ENCODE measurements at regions not wholly inside any gene's neighbourhood (a gene's known extent, or its start where the extent isn't known, plus 50 kb on each side); places are given as distances from the start of the nearest gene placed in this dataset.

DNA sequence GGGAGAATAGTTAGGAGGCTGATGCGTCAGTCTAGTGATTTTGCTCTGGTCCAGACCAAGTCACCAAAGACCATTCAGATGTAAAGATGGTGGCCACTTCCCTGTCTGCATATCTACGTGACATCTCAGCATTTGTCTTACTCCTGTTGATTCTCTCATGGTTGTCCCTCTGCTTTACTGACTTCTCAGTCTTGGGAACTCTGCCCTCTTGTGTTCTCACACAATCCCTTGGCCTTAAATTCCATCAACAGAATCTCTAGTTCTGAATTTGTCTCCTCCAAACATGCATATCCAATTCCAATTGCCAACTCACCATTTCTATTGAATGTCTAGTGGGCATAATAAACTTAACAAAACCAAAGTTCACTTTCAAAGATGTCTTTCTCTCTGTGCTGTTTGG is 147.8 kb downstream of the SLC24A2 start:
- H3K9ac ChIP-seq (ENCODE audit: low read length) = no peak overlapping the region
- H3K4me3 ChIP-seq (ENCODE audit: low read length) = no peak overlapping the region
- H3K4me2 ChIP-seq (ENCODE audit: low read length) = no peak overlapping the region
- no peaks in the 10 kb centered on the region for H3K27me3 ChIP-seq (ENCODE audit: insufficient read depth, low read length, poor library complexity)
- H3K23ac ChIP-seq (ENCODE audit: low read length) = no peak overlapping the region
- DNase-seq = peak; percentile 59
- no peak overlapping the region for H3K27ac ChIP-seq (ENCODE audit: low read depth, low read length)
- H3K4ac ChIP-seq (ENCODE audit: low read depth, low read length) = no peak overlapping the region
- no peaks in the 10 kb centered on the region for H3K4me1 ChIP-seq (ENCODE audit: control insufficient read depth, low read depth, low read length)
- no peaks in the 10 kb centered on the region for H3K79me2 ChIP-seq (ENCODE audit: control insufficient read depth, insufficient read depth, low read length)
- H2BK5ac ChIP-seq (ENCODE audit: low read length) = no peak overlapping the region
- H2BK120ac ChIP-seq (ENCODE audit: low read depth, low read length) = no peak overlapping the region
- no CpG with 5 or more reads among the region's 2 CpGs for WGBS (ENCODE audit: extremely low coverage, insufficient coverage, low lambda C conversion rate)
- no peak overlapping the region for H2AK5ac ChIP-seq (ENCODE audit: low read length)
- H3K56ac ChIP-seq (ENCODE audit: low read length) = no peak overlapping the region
- H2BK15ac ChIP-seq (replicated peaks; ENCODE audit: low read depth) = no peak overlapping the region
- H3K18ac ChIP-seq (ENCODE audit: low read length) = no peak overlapping the region
- no peaks in the 10 kb centered on the region for H3K79me1 ChIP-seq (ENCODE audit: low read length)
- H4K8ac ChIP-seq (ENCODE audit: low read depth, low read length) = no peak overlapping the region
- H3K36me3 ChIP-seq (ENCODE audit: control insufficient read depth, insufficient read depth, low read length) = no peaks in the 10 kb centered on the region
- no peak overlapping the region for H4K5ac ChIP-seq (ENCODE audit: low read length)

GRCh38 chr9:19640014-19640413 is 148.8 kb downstream of the SLC24A2 start:
- H3K23ac ChIP-seq (ENCODE audit: low read length) = no peak overlapping the region
- H3K4me2 ChIP-seq (ENCODE audit: low read length) = no peak overlapping the region
- H2BK15ac ChIP-seq (replicated peaks; ENCODE audit: low read depth) = no peak overlapping the region
- no peak overlapping the region for H2BK5ac ChIP-seq (ENCODE audit: low read length)
- H2AK5ac ChIP-seq (ENCODE audit: low read length) = no peak overlapping the region
- no peak for DNase-seq
- H3K56ac ChIP-seq (ENCODE audit: low read length) = no peak overlapping the region
- no peaks in the 10 kb centered on the region for H3K36me3 ChIP-seq (ENCODE audit: control insufficient read depth, insufficient read depth, low read length)
- H3K4me1 ChIP-seq (ENCODE audit: control insufficient read depth, low read depth, low read length) = no peaks in the 10 kb centered on the region
- no peak overlapping the region for H3K18ac ChIP-seq (ENCODE audit: low read length)
- H3K27me3 ChIP-seq (ENCODE audit: insufficient read depth, low read length, poor library complexity) = no peaks in the 10 kb centered on the region
- H3K4ac ChIP-seq (ENCODE audit: low read depth, low read length) = no peak overlapping the region
- no peaks in the 10 kb centered on the region for H3K79me1 ChIP-seq (ENCODE audit: low read length)
- no peak overlapping the region for H2BK120ac ChIP-seq (ENCODE audit: low read depth, low read length)
- no peak overlapping the region for H4K8ac ChIP-seq (ENCODE audit: low read depth, low read length)
- H3K4me3 ChIP-seq (ENCODE audit: low read length) = no peak overlapping the region
- no peak overlapping the region for H3K27ac ChIP-seq (ENCODE audit: low read depth, low read length)
- H4K5ac ChIP-seq (ENCODE audit: low read length) = no peak overlapping the region
- H3K9ac ChIP-seq (ENCODE audit: low read length) = no peak overlapping the region
- H3K79me2 ChIP-seq (ENCODE audit: control insufficient read depth, insufficient read depth, low read length) = no peaks in the 10 kb centered on the region

DNA sequence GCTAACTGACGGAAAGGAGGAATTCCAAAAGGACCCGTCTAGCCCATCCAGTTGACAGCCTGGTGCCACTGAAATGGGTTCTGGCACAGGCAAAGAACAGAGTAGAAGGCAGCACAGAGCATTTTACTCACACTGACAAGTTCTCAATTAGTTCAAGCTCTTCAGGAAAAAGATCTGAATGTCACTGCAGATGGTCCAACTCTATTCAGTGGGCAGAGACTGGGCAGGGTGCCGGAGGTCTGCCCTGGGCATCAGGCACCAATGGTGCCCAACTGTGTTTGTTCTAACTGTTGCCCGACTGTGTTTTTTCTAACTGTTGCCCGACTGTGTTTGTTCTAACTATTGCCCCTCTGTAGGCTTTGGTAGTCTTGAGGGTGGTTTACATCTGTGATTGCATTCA is 151.8 kb downstream of the SLC24A2 start:
- no peak for DNase-seq
- H3K4me1 ChIP-seq (ENCODE audit: control insufficient read depth, low read depth, low read length) = no peaks in the 10 kb centered on the region
- no peak overlapping the region for H3K56ac ChIP-seq (ENCODE audit: low read length)
- H3K4me2 ChIP-seq (ENCODE audit: low read length) = no peak overlapping the region
- no peak overlapping the region for H2BK5ac ChIP-seq (ENCODE audit: low read length)
- no peak overlapping the region for H3K4me3 ChIP-seq (ENCODE audit: low read length)
- no peak overlapping the region for H3K9ac ChIP-seq (ENCODE audit: low read length)
- no CpG with 5 or more reads among the region's 5 CpGs for WGBS (ENCODE audit: extremely low coverage, insufficient coverage, low lambda C conversion rate)
- no peak overlapping the region for H3K27ac ChIP-seq (ENCODE audit: low read depth, low read length)
- no peak overlapping the region for H4K8ac ChIP-seq (ENCODE audit: low read depth, low read length)
- H3K36me3 ChIP-seq (ENCODE audit: control insufficient read depth, insufficient read depth, low read length) = no peaks in the 10 kb centered on the region
- H3K18ac ChIP-seq (ENCODE audit: low read length) = no peak overlapping the region
- no peak overlapping the region for H2AK5ac ChIP-seq (ENCODE audit: low read length)
- H4K5ac ChIP-seq (ENCODE audit: low read length) = no peak overlapping the region
- no peak overlapping the region for H2BK120ac ChIP-seq (ENCODE audit: low read depth, low read length)
- H3K23ac ChIP-seq (ENCODE audit: low read length) = no peak overlapping the region
- H3K27me3 ChIP-seq (ENCODE audit: insufficient read depth, low read length, poor library complexity) = no peaks in the 10 kb centered on the region
- H3K79me2 ChIP-seq (ENCODE audit: control insufficient read depth, insufficient read depth, low read length) = no peaks in the 10 kb centered on the region
- no peaks in the 10 kb centered on the region for H3K79me1 ChIP-seq (ENCODE audit: low read length)
- H3K4ac ChIP-seq (ENCODE audit: low read depth, low read length) = no peak overlapping the region
- no peak overlapping the region for H2BK15ac ChIP-seq (replicated peaks; ENCODE audit: low read depth)

DNA sequence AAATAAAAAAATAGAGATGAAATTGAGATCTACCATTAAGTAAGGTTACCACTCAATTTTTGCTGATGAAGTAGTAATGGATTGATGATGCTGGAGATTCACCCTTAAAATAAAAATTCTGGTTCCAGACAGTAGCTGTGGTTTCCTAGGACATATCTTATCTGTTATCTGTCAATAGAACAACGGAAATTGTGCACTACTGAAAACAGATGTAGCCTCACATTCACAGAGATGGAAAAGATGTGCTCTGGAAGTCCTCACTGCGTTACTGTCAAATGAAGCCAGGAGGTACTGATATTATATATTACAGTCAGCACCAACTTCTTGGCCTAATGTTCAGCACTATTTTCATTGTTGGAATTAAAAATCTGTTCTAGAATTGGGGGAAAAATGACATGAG is 154.0 kb downstream of the SLC24A2 start:
- Histone ChIP-seq H2BK15ac (replicated peaks; ENCODE audit: low read depth) (no peak overlapping the region), H3K23ac (ENCODE audit: low read length) (no peak overlapping the region), H3K27ac (ENCODE audit: low read depth, low read length) (no peak overlapping the region), H4K8ac (ENCODE audit: low read depth, low read length) (no peak overlapping the region), H2BK120ac (ENCODE audit: low read depth, low read length) (no peak overlapping the region), H3K79me1 (ENCODE audit: low read length) (no peaks in the 10 kb centered on the region), H3K79me2 (ENCODE audit: control insufficient read depth, insufficient read depth, low read length) (no peaks in the 10 kb centered on the region), H3K27me3 (ENCODE audit: insufficient read depth, low read length, poor library complexity) (no peaks in the 10 kb centered on the region), H2AK5ac (ENCODE audit: low read length) (no peak overlapping the region), H3K9ac (ENCODE audit: low read length) (no peak overlapping the region), H3K18ac (ENCODE audit: low read length) (no peak overlapping the region), H3K4me3 (ENCODE audit: low read length) (no peak overlapping the region), H3K36me3 (ENCODE audit: control insufficient read depth, insufficient read depth, low read length) (no peaks in the 10 kb centered on the region), H3K56ac (ENCODE audit: low read length) (no peak overlapping the region), H2BK5ac (ENCODE audit: low read length) (no peak overlapping the region), H3K4me1 (ENCODE audit: control insufficient read depth, low read depth, low read length) (no peaks in the 10 kb centered on the region), H4K5ac (ENCODE audit: low read length) (no peak overlapping the region), H3K4ac (ENCODE audit: low read depth, low read length) (no peak overlapping the region), H3K4me2 (ENCODE audit: low read length) (no peak overlapping the region)
- no peak for DNase-seq
- WGBS (ENCODE audit: extremely low coverage, insufficient coverage, low lambda C conversion rate) = no CpG with 5 or more reads among the region's 2 CpGs

GRCh38 chr9:19631181-19631580 is 157.7 kb downstream of the SLC24A2 start:
- Histone ChIP-seq H3K27me3 (ENCODE audit: insufficient read depth, low read length, poor library complexity) (no peaks in the 10 kb centered on the region), H3K56ac (ENCODE audit: low read length) (no peak overlapping the region), H3K9ac (ENCODE audit: low read length) (no peak overlapping the region), H2BK120ac (ENCODE audit: low read depth, low read length) (no peak overlapping the region), H4K5ac (ENCODE audit: low read length) (no peak overlapping the region), H3K79me2 (ENCODE audit: control insufficient read depth, insufficient read depth, low read length) (no peaks in the 10 kb centered on the region), H2BK5ac (ENCODE audit: low read length) (no peak overlapping the region), H3K79me1 (ENCODE audit: low read length) (no peaks in the 10 kb centered on the region), H3K18ac (ENCODE audit: low read length) (no peak overlapping the region), H3K4ac (ENCODE audit: low read depth, low read length) (no peak overlapping the region), H3K4me1 (ENCODE audit: control insufficient read depth, low read depth, low read length) (no peaks in the 10 kb centered on the region), H3K4me3 (ENCODE audit: low read length) (no peak overlapping the region), H3K27ac (ENCODE audit: low read depth, low read length) (no peak overlapping the region), H4K8ac (ENCODE audit: low read depth, low read length) (no peak overlapping the region), H3K23ac (ENCODE audit: low read length) (no peak overlapping the region), H2AK5ac (ENCODE audit: low read length) (no peak overlapping the region), H3K4me2 (ENCODE audit: low read length) (no peak overlapping the region), H2BK15ac (replicated peaks; ENCODE audit: low read depth) (no peak overlapping the region), H3K36me3 (ENCODE audit: control insufficient read depth, insufficient read depth, low read length) (no peaks in the 10 kb centered on the region)
- WGBS (ENCODE audit: extremely low coverage, insufficient coverage, low lambda C conversion rate) = no CpG with 5 or more reads among the region's 3 CpGs
- DNase-seq = no peak

DNA sequence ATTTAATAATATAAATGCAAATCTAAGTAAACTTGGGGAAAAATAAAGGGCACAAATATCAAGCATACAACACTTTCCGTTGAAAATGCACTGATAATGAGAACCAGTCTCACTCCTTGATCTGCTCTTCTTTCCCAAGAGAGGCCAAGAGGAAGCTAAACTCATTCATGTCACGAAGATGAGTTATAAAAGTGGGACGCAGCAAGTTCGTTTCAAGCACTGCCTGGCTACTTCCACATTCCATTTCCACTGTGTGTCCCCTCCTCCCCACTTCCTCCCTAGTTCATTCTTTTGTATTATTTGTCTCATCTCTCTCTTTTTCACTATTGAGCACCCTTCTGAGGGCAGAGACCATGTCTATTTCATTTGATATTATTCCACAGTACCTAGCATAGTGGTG is 158.1 kb downstream of the SLC24A2 start:
- H2BK120ac ChIP-seq (ENCODE audit: low read depth, low read length) = no peak overlapping the region
- H2AK5ac ChIP-seq (ENCODE audit: low read length) = no peak overlapping the region
- no peak overlapping the region for H3K4me2 ChIP-seq (ENCODE audit: low read length)
- H3K23ac ChIP-seq (ENCODE audit: low read length) = no peak overlapping the region
- H4K8ac ChIP-seq (ENCODE audit: low read depth, low read length) = no peak overlapping the region
- H3K4me3 ChIP-seq (ENCODE audit: low read length) = no peak overlapping the region
- H3K4me1 ChIP-seq (ENCODE audit: control insufficient read depth, low read depth, low read length) = no peaks in the 10 kb centered on the region
- H3K27ac ChIP-seq (ENCODE audit: low read depth, low read length) = no peak overlapping the region
- H3K36me3 ChIP-seq (ENCODE audit: control insufficient read depth, insufficient read depth, low read length) = no peaks in the 10 kb centered on the region
- no peaks in the 10 kb centered on the region for H3K79me2 ChIP-seq (ENCODE audit: control insufficient read depth, insufficient read depth, low read length)
- H2BK15ac ChIP-seq (replicated peaks; ENCODE audit: low read depth) = no peak overlapping the region
- H4K5ac ChIP-seq (ENCODE audit: low read length) = no peak overlapping the region
- no peaks in the 10 kb centered on the region for H3K27me3 ChIP-seq (ENCODE audit: insufficient read depth, low read length, poor library complexity)
- H2BK5ac ChIP-seq (ENCODE audit: low read length) = no peak overlapping the region
- no peak for DNase-seq
- no peak overlapping the region for H3K9ac ChIP-seq (ENCODE audit: low read length)
- H3K18ac ChIP-seq (ENCODE audit: low read length) = no peak overlapping the region
- no peak overlapping the region for H3K4ac ChIP-seq (ENCODE audit: low read depth, low read length)
- no peak overlapping the region for H3K56ac ChIP-seq (ENCODE audit: low read length)
- WGBS (ENCODE audit: extremely low coverage, insufficient coverage, low lambda C conversion rate) = no CpG with 5 or more reads among the region's 4 CpGs
- no peaks in the 10 kb centered on the region for H3K79me1 ChIP-seq (ENCODE audit: low read length)
